GM12874 (cell line): ENCODE measurements at regions not wholly inside any gene's neighbourhood (a gene's known extent, or its start where the extent isn't known, plus 50 kb on each side); places are given as distances from the start of the nearest gene placed in this dataset.

Experiments used
- CTCF ChIP-seq: IDR thresholded peaks from 2 replicates; pipeline ENCODE4 v1.5.1; 2011; ENCODE audit warnings: low read depth, mild to moderate bottlenecking, control low read depth, low read length, moderate library complexity; ENCODE audit not compliant: insufficient read depth

- TF ChIP-seq CTCF, result no peak
These were observed 166.6 kb downstream of the RAP2A start for GRCh38 chr13:97600458-97601075.

- no peak for TF ChIP-seq CTCF
These were observed 181.3 kb downstream of the RAP2A start for GRCh38 chr13:97615266-97615665.

GRCh38 chr13:97616385-97616784 lies 182.4 kb downstream of the RAP2A start:
- no peak for TF ChIP-seq CTCF

GRCh38 chr13:97621025-97621424 lies 187.1 kb downstream of the RAP2A start:
- TF ChIP-seq CTCF, result no peak

GRCh38 chr13:97621631-97622030 lies 187.7 kb downstream of the RAP2A start:
- no peak for TF ChIP-seq CTCF

- no peak for TF ChIP-seq CTCF
These were observed 193.6 kb downstream of the RAP2A start for GRCh38 chr13:97627566-97627965.

GRCh38 chr13:97629601-97630272 lies 195.8 kb downstream of the RAP2A start:
- no peak for TF ChIP-seq CTCF
